Activated CD8-positive, alpha-beta memory T cell treated with anti-CD3 and anti-CD28 coated beads for 48 hours (primary cell): ENCODE measurements at regions not wholly inside any gene's neighbourhood (a gene's known extent, or its start where the extent isn't known, plus 50 kb on each side); places are given as distances from the start of the nearest gene placed in this dataset.
A peak's percentile ranks its signal among the peaks of the same experiment; 100 is the strongest.

Experiments
- DNase-seq, 3 experiments: peaks; one replicate each; pipeline ENCODE4 v3.0.0-alpha.2; 2020; ENCODE audit warnings: low read depth in 2 of 3, low spot score in 2 of 3

DNA sequence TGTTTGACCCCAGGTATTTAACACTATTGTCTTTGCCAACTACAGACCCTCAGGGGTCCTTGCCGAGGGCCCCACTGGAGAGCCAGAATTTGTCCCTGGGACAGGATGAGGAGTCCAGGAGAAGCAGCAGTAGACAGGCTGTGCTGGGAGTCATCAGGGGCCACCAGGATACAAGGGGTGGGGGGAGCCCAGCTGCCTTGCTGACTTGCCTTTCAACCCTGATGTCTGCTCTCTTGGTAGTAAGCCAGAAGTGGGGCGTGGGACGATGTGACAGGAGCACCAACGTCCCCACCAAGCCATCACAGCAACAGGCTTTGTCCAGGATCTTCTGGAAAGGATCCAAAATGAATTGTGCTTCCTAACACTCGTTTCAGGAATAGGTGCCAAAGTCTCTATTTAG, 62.4 kb upstream of the CDCA7L start:
- DNase-seq, result no peak

DNA sequence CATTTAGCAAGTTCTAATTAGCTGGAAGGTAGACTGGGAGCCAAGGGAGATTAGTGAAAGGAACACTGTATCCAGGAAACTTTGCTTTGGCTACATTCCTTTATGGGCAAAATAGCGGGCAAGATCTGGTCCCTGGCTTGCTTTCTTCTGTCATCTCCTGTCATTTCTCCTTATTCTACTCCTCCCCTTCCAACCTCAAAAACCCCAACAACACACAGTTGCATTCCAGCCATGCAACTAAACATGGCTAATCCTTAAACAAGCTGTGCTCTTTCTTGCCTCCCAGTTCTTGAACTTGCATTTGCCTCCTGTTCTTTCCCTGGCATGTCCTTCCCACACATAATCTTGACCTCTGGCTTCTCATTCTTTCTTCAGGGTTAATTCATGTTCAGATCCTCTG, 59.5 kb upstream of the CDCA7L start:
- no peak for DNase-seq

DNA sequence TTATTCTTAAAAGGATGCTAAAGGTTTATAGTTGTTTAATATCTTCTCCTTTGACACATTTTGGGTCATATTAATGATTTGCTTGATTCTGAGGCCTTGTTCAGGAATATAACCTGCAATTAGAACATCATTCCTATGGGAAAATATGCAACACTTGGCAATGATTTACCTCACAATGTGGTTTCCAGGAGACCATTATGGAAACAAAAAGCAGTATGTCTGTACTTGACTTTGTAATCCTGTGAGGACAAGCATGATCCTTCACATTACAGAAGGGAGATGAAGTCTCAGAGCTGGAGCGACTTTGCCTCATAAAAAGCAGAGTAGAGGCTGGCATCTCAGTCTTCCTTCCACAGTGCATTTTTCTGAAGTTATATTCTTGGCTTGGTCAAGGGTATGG, 57.0 kb upstream of the CDCA7L start:
- no peak for DNase-seq

DNA sequence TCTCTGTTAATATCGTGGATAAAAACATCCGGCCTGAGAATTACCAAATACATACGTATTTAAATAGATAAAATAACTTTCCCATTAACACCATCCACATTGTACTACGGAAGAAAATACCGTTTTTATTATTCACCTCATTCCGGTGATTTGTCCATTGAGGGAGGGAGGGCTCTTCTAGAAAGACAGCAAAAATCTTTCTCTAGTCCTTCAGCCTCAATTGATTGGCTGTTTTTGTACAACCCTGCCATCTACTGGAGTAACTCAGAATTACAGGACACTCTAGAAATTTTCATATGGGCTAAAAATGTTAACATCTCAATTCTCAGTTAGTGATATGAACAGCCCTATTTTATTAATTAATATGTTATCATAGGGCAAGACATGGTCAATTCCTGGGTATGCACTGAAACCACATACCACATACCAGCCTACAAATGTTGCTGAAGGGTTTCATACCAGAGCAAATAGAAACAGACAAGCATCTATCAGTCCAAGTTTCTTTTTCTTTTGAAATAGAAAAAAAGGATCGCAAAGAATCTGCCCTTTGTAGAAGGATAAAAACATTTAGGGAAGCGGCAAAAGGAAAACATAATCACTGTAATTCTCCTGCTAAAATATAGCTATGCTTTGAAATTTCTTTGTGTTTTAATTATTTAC, 55.8 kb upstream of the CDCA7L start:
- DNase-seq, result peak in 1 of 3 experiments; percentile 10

DNA sequence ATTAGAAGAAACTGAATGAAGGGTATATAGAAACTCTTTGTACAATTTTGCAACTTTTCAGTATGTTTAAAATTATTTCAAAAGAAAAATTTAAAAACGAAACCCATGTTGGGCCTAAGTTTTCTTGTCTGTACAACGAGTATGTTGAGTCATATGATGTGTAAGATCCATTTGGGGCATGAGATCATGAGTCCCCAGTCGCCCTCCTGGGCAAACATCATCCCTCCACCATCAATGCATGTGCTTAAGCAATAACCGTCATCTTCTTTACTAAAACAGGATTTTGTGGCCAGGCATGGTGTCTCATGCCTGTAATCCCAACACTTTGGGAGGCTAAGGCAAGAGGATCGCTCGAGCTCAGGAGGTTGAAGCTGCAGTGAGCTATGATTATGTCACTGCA, 54.2 kb upstream of the CDCA7L start:
- no peak for DNase-seq

DNA sequence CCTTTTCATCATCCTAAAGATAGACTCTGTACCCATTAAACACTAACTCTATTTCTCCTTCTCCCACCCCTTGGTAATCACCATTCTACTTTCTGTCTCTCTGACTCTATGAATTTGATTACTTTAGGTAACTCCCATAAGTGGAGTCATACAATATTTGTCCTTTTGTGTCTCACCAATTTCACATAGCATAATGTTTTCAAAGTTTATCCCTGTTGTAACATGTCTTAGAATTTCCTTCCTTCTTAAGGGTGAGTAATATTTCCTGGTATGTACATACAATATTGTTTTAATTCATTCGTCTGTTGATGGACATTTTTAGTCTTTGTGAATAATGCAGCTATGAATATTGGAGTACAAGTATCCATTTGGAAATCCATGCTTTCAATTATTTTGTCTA, 50.9 kb upstream of the CDCA7L start:
- no peak for DNase-seq
